ENCODE measurements at regions not wholly inside any gene's neighbourhood (a gene's known extent, or its start where the extent isn't known, plus 50 kb on each side); places are given as distances from the start of the nearest gene placed in this dataset.

DNA sequence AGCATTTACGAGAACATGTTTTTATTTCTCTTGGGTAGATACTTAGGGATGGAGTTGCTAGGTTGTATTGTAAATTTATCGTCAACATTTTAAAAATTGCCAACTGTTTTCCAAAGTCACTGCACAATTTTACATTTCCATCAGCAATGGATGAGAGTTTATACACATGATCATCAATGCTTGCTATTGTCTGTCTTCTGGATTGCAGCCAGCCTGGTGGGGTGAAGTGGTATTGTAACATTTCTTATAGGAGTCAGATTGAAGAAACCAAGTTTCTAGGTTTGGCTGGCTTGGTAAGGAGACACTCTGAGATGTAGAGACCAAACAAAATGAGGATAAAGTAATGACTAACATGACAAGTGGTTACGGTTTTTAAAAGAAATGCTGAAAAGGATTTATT, 57.1 kb upstream of the HDDC2 start:
- Histone ChIP-seq H3K27me3 (ENCODE audit: low read length) (peaks cover 57% of the 10 kb centered on the region), H4K20me1 (ENCODE audit: low read length) (no peaks in the 10 kb centered on the region), H3K4me3 (ENCODE audit: low read length) (no peak overlapping the region), H3K4me1 (ENCODE audit: insufficient read depth, low read length) (no peaks in the 10 kb centered on the region; the same call in 1 of the 2 replicates), H2AFZ (ENCODE audit: low read length) (no peak overlapping the region), H3K9ac (ENCODE audit: low read length) (no peak overlapping the region), H3F3A (ENCODE audit: low read length, unreplicated experiment) (no peaks in the 10 kb centered on the region), H3K79me2 (ENCODE audit: low read length) (no peaks in the 10 kb centered on the region), H3K36me3 (ENCODE audit: low read depth, low read length) (no peaks in the 10 kb centered on the region), H3K4me2 (ENCODE audit: low read length) (no peak overlapping the region), H3K9me3 (ENCODE audit: low read length) (no peaks in the 10 kb centered on the region), H3K9me2 (replicated peaks; ENCODE audit: low read length) (no peaks in the 10 kb centered on the region), H3K27ac (ENCODE audit: low read length) (no peak overlapping the region)
- TF ChIP-seq, protein P1, sequence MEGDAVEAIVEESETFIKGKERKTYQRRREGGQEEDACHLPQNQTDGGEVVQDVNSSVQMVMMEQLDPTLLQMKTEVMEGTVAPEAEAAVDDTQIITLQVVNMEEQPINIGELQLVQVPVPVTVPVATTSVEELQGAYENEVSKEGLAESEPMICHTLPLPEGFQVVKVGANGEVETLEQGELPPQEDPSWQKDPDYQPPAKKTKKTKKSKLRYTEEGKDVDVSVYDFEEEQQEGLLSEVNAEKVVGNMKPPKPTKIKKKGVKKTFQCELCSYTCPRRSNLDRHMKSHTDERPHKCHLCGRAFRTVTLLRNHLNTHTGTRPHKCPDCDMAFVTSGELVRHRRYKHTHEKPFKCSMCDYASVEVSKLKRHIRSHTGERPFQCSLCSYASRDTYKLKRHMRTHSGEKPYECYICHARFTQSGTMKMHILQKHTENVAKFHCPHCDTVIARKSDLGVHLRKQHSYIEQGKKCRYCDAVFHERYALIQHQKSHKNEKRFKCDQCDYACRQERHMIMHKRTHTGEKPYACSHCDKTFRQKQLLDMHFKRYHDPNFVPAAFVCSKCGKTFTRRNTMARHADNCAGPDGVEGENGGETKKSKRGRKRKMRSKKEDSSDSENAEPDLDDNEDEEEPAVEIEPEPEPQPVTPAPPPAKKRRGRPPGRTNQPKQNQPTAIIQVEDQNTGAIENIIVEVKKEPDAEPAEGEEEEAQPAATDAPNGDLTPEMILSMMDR (conservative IDR thresholded peaks at IDR 0.05; ENCODE audit: low read depth, low read length) = no peak
- no peak for TF ChIP-seq EZH2phosphoT487 (IDR thresholded peaks at IDR 0.05; ENCODE audit: borderline replicate concordance, low read length)
- no peak for TF ChIP-seq EZH2 (IDR thresholded peaks at IDR 0.05; ENCODE audit: low read length, unreplicated experiment)
- intact Hi-C loops (cut with micrococcal nuclease) = no loop called here
- no TSS peak for BruUV-seq (replicated peaks)
- ATAC-seq = no peak
- DNase-seq = no peak
- POLR2A ChIA-PET (ENCODE audit: unreplicated experiment) = no interaction called here
- CTCF ChIA-PET = no interaction called here

DNA sequence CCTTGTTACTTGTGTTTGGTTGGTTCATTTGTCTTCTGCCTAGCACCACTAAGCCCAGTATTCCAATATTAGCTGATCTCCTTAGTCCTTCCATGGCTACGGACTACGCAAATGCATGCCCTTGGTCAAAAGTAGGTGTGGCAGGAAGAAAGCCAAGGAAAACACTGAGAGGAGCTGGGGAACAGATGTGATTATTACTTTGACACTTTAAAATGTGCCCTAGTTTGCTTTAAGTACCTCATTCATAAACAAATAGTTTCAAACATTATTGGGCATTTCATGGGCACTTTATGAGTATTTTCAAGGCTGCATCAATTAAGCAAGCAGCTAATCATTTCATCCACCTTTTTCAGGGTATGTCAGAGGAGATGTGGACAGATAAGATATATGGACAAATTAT, 60.1 kb upstream of the HDDC2 start:
- TF ChIP-seq, protein P1 (conservative IDR thresholded peaks at IDR 0.05; ENCODE audit: low read depth, low read length) = no peak
- TF ChIP-seq EZH2phosphoT487 (IDR thresholded peaks at IDR 0.05; ENCODE audit: borderline replicate concordance, low read length) (no peak), EZH2 (IDR thresholded peaks at IDR 0.05; ENCODE audit: low read length, unreplicated experiment) (no peak)
- no peak for DNase-seq
- Histone ChIP-seq H3K79me2 (ENCODE audit: low read length) (no peaks in the 10 kb centered on the region), H4K20me1 (ENCODE audit: low read length) (no peaks in the 10 kb centered on the region), H3K4me2 (ENCODE audit: low read length) (no peak overlapping the region), H3K4me3 (ENCODE audit: low read length) (no peak overlapping the region), H3F3A (ENCODE audit: low read length, unreplicated experiment) (no peaks in the 10 kb centered on the region), H3K36me3 (ENCODE audit: low read depth, low read length) (no peaks in the 10 kb centered on the region), H3K9me2 (replicated peaks; ENCODE audit: low read length) (no peaks in the 10 kb centered on the region), H3K27me3 (ENCODE audit: low read length) (peaks cover 58% of the 10 kb centered on the region), H3K27ac (ENCODE audit: low read length) (no peak overlapping the region), H3K9me3 (ENCODE audit: low read length) (no peaks in the 10 kb centered on the region), H2AFZ (ENCODE audit: low read length) (no peak overlapping the region), H3K4me1 (ENCODE audit: insufficient read depth, low read length) (no peaks in the 10 kb centered on the region; the same call in 1 of the 2 replicates), H3K9ac (ENCODE audit: low read length) (no peak overlapping the region)
- POLR2A ChIA-PET (ENCODE audit: unreplicated experiment) = no interaction called here
- no peak for ATAC-seq
- intact Hi-C loops (cut with micrococcal nuclease) = no loop called here
- CTCF ChIA-PET = no interaction called here
- no TSS peak for BruUV-seq (replicated peaks)

DNA sequence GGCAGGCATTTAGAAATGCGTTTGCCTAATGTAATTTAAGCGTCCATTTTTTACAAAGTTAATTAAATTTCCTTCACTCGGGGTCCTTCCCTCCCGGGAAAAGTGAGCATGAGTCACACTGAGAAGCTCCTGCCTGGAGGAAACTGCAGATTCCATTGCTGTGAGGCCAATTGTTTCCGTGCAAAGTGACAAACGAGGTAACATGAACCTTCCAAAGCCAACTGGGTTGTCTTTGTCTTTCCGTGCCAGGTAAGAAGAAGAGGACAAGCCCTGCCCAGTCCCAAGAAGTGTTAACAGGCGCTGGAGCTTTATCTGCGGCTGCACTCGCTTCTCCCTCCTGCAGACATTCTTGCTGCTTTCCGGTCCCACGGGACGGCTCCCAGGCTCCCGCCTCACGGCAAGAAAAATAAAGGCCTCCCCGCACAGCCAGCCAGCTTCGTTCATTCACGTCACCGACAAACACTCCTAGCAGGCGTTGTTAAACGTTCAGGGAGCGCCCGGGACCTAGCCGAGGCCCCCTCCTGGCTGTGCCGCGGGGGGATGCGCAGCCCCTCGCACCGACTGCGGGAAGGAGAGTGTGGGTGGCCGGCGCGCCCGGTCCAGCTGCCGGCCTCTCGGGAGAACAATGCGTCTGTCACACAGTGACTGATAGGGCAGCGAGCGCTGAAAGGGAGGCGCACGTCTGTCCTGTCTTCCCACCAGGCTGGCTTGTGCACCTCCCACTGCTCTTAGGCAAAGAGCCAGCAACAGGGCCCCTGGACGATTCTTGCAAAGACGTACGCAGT, 61.5 kb upstream of the HDDC2 start:
- intact Hi-C loops (cut with micrococcal nuclease) = no loop called here
- ATAC-seq = peak; percentile 46
- CTCF ChIA-PET = interaction anchor here (0.5 kb wide), 1 partner anchor 44 kb away, joined by 3 read pairs; no protein-coding TSS in a partner anchor
- DNase-seq = peak; percentile 44
- Histone ChIP-seq H3K4me1 (ENCODE audit: insufficient read depth, low read length) (no peaks in the 10 kb centered on the region; the same call in 1 of the 2 replicates), H3K9ac (ENCODE audit: low read length) (no peak overlapping the region), H4K20me1 (ENCODE audit: low read length) (no peaks in the 10 kb centered on the region), H3K9me3 (ENCODE audit: low read length) (no peaks in the 10 kb centered on the region), H3K4me2 (ENCODE audit: low read length) (peak overlapping the region; percentile 70), H2AFZ (ENCODE audit: low read length) (peak overlapping the region; percentile 48), H3K4me3 (ENCODE audit: low read length) (peak overlapping the region; percentile 48; the same call in 1 of the 2 replicates), H3K27me3 (ENCODE audit: low read length) (peaks cover 52% of the 10 kb centered on the region), H3K36me3 (ENCODE audit: low read depth, low read length) (no peaks in the 10 kb centered on the region), H3K27ac (ENCODE audit: low read length) (no peak overlapping the region), H3K79me2 (ENCODE audit: low read length) (no peaks in the 10 kb centered on the region), H3K9me2 (replicated peaks; ENCODE audit: low read length) (no peaks in the 10 kb centered on the region), H3F3A (ENCODE audit: low read length, unreplicated experiment) (no peaks in the 10 kb centered on the region)
- POLR2A ChIA-PET (ENCODE audit: unreplicated experiment) = no interaction called here
- TF ChIP-seq EZH2phosphoT487 (IDR thresholded peaks at IDR 0.05; ENCODE audit: borderline replicate concordance, low read length) = no peak
- no TSS peak for BruUV-seq (replicated peaks)

All from PC-3 (cell line).